WI38 (cell line): ENCODE measurements at regions not wholly inside any gene's neighbourhood (a gene's known extent, or its start where the extent isn't known, plus 50 kb on each side); places are given as distances from the start of the nearest gene placed in this dataset.

Experiments
- H3K4me3 ChIP-seq: 2 replicates; pipeline ENCODE4 v1.5.1; 2011; ENCODE audit warnings: low read depth, mild to moderate bottlenecking, control low read depth, low read length
- TF ChIP-seq, protein P1 (sequence below): IDR thresholded peaks from 2 replicates; pipeline ENCODE4 v1.5.1; 2012; ENCODE audit warnings: low read depth, mild to moderate bottlenecking, control low read depth, low read length

DNA sequence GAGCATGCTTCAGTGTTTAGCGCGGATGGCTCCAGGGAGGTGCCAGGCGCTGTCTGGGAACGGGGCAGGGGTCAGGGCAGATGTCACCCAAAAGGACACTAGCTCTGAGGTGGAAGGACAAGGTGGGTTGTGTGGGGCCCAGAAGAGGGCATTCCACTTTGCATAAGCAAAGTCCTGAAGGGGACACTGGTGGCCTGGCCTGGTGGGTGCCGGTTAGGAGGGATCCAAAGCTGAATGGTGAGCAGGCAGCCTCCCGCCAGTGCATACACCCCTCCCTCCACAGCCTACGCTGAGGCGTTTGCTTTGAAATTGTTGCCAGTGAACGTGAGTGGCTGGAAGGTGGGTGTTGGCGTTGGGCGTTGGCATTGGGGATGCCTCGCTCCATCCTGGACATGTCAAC is 192.1 kb downstream of the BMP7 start:
- H3K4me3 ChIP-seq, result no peak overlapping the region
- TF ChIP-seq, protein P1, sequence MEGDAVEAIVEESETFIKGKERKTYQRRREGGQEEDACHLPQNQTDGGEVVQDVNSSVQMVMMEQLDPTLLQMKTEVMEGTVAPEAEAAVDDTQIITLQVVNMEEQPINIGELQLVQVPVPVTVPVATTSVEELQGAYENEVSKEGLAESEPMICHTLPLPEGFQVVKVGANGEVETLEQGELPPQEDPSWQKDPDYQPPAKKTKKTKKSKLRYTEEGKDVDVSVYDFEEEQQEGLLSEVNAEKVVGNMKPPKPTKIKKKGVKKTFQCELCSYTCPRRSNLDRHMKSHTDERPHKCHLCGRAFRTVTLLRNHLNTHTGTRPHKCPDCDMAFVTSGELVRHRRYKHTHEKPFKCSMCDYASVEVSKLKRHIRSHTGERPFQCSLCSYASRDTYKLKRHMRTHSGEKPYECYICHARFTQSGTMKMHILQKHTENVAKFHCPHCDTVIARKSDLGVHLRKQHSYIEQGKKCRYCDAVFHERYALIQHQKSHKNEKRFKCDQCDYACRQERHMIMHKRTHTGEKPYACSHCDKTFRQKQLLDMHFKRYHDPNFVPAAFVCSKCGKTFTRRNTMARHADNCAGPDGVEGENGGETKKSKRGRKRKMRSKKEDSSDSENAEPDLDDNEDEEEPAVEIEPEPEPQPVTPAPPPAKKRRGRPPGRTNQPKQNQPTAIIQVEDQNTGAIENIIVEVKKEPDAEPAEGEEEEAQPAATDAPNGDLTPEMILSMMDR, result no peak

DNA sequence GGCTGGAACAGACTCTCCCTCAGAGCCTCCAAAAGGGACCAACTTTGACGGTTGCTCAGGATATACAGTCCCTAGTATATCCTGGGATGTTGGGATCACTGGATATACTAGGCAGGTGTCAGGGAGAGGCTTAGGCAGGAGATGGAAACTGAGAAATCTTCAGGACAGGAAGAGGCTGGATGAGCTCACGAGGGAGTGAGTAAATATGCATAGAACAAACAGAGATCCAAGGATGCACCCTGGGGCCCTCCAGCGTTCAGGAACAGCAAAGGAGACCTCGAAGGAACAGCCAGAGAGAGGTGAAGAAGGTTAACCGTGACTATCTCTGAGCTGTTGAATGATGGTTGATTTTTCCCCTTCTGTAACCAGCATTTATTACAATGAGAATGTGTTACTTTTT is 191.3 kb downstream of the BMP7 start:
- TF ChIP-seq, protein P1, result no peak
- H3K4me3 ChIP-seq, result no peak overlapping the region

DNA sequence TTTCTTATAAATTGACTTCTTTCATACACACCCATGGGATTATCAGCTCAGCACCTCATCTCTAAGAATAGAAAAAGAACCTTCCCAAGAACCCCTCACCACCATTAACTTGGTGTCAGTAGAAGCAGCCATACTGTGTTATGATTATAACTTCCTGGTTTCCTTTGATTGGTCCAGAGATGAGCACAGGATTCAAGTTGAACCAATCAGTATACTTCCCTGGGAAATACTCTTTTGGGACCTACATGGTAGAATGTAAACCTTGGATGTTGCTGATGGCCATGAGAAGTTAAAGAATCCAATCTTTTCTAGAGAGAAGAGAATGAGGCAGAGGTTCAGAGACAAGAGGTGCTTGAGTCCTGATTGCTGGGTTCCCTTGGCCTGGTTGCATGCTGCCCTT is 190.8 kb downstream of the BMP7 start:
- TF ChIP-seq, protein P1, result no peak
- H3K4me3 ChIP-seq, result no peak overlapping the region

DNA sequence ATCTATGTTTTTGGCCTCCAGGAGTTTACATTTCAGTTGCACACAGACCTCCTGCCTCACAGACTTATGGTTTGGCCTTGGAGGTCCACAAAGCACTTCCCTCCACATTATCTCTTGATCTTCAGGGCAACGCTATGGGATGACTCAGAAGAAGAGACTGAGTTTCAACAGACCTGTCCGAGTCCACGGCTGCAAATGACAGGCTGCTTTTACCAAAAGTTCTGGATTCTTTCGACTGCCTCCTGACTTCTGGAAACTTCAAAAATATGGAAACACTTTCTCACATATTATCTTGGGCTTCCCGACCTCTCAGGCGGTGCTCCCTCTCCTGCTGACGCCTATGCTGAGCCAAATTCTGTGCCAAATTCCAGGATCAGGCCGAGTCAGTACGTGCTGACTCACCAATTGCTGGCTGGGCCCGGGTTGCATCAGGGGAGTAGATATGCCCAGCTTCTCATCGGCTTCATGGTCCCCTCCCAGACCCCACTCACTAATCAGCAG is 190.2 kb downstream of the BMP7 start:
- no peak overlapping the region for H3K4me3 ChIP-seq
- TF ChIP-seq, protein P1, result no peak

DNA sequence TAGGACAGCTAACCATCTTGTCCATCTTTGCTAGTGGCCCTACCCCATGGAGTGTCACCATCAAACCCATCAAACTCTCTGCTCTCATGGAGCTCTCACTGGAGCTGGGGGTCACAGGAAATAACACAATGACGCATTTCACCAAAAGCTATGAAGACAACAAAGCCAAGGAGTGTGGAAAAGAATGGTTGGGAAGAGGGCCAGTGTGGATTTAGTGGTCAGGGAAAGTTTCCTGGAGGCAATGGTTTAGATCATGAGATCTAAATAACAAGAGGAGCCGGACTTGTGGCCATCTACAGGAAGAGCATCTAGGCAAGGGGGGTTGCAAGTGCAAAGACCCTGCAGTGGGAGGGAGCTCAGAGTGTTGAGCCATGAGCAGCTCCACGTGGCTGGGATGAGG is 189.5 kb downstream of the BMP7 start:
- TF ChIP-seq, protein P1, result no peak
- H3K4me3 ChIP-seq, result no peak overlapping the region

DNA sequence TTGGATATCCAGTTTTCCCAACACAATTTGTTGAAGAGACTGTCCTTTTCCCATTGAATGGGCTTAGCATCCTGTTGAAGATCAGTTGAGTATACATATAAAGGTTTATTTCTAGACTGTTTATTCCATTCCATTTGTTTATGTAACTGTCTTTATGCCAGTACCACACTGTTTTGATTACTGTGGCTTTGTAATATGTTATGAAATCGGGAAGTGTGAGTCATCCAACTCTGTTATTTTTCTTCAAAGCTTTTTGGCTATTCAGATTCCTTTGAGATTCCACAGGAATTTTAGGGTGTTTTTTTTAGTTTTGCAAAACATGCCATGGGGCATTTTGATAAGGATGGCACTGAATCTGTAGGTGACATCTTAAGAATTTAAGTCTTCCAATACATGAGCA is 188.3 kb downstream of the BMP7 start:
- H3K4me3 ChIP-seq, result no peak overlapping the region
- TF ChIP-seq, protein P1, result no peak

DNA sequence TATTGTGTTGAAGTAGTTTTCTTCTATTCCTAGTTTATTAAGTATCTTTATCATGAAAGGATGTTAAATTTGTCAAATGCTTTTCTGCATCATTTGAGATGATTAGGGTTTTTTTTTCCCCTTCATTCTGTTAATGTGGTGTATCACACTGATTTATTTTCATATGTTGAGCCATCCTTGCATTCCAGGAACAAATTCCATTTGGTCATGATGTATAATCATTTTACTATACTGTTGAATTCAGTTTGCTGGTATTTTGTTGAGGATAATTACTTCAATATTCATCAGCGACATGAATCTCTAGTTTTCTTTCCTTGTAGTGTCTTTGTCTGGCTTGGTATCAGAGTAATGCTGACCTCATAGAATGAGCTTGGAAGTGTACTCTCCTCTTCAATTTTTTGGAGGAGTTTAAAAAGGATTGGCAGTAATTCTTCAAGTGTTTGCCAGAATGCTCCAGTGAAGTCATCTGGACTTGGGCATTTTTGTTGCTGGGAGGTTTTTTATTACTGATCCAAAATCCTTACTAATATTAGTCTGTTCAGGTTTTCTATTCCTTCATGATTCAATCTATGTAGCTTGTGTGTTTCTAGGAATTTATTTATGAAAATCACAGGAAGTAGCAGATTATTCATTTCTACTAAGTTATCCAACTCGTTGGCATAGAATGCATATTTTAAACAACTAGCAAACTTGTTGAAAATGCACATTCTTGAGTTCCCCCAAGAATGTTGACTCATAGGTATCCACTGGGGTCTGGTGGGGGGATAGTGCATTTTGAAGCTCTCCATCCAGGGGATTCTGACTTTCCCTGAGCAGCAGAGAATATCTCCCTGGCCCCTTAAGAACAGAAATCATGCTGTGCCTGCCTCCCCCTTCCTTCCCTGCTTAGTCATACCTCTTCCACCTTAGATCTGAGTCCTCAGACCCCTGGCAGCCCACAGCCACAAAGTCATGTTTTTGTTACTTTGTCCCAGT is 187.1 kb downstream of the BMP7 start:
- no peak overlapping the region for H3K4me3 ChIP-seq
- TF ChIP-seq, protein P1, result no peak
